Activated T-cell treated with anti-CD3 and anti-CD28 coated beads, Interleukin-2, amount 50 U/mL, for 1 hour (primary cell): ENCODE measurements at regions not wholly inside any gene's neighbourhood (a gene's known extent, or its start where the extent isn't known, plus 50 kb on each side); places are given as distances from the start of the nearest gene placed in this dataset.

Source experiments
- DNase-seq: peaks from one replicate; pipeline ENCODE4 v3.0.0-alpha.2; 2020

DNA sequence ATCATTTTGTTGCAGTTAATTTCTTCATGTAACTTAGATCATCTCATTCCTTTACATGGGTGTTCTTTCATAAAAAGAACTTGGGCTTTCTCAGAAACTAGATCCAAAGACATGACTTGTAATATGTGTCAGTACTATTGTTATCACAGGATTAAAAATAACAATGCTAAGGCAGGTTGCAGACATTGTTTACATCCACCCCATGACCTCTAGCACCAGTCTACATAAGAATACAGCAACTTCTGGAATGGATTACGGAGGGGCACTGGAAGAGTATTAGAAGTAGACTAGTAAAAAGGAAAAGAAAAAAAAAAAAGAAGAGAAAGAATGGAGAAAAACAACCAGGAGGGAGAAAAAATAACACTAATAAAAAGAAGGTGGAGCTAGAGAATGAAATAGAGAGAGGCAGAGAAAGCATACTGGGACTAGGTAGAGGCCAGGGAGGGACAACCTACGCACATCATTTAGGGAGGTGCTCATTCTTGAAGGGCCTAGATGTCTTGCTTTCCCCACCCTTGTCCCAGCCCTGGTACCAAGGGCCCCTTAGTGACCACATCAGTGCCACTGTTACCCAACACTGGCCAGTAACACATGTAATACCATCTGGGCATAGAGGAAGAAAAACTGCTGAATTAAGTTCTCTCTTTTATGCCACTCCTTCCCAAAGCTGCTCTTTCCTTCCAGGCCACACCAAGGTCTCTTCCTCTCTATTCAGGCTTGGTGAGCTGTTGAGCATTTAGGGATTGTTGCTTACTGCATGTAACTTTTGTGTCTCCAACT, 70.6 kb upstream of the KLF7 start:
- no peak for DNase-seq

DNA sequence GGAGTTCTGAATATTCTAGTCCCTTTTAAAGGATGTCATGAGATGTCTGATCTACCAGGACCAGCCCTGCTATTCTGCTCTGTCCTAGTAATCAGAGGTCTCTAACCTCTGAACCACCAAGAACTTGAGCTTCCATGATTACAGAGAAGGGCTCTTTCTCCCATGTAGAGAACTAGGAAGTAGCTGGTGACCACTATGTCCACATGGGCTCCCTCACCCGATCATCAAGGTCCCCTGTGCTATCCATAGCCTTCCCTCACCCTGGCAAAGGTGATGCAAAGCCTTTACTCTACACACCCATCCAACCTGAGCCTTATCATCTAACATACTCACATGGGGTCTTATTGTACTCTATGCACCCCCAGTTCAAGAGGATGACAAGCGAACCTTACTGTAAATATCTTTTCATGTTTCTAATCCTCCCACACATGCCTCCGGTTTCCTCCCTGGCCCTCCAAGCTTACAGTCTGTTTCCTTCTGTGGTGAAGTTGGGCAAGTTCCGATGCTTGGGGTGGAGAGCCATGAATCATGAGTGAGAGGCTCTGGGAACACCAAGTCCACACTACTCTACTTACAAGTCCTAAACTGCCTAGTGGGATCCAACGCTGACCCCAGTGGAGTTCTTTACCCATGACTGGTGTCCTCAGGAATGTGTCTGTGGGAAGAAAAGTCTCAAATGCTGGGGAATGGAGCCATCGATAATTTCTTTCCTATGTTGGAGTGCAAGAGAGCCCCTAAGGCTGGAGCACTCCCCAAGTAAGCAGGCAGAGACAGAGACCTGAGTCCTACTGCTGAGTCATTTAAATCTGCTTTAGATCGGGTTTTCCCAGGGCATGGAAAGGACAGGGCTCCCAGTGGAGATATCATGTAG, 73.3 kb upstream of the KLF7 start:
- no peak for DNase-seq

DNA sequence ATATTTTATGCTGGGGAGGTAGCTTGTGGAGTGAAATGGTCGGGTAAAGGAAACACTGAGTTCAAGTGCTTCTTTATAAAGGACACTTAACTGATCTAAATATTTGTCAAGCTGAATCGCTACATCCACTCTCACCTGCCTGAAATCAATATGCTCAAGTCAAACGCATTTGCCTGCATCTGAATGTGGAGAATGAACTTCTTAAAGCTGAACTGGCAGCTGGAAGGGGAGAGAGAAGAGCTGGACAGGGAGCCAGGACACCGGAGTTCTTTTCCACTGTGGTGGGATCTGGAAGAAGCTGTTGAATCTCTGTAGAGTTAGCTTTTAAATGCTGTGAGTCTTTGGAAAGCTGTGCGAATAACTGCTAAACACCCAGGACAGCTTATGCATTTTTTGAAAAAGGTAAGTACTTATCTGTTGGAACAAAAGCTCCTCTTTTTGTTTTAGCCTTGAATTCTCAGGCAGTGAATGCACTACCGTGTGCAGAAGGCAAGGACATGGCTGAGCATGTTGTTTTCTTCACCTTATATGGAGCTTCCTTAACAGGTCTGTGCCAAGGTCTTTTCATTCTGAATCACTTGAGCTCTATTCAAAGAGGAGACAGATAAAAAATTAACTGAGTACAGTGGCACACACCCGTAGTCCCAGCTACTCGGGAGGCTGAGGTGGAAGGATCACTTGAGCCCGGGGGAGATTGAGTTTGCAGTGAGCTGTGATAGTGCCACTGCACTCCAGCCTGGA, 74.2 kb upstream of the KLF7 start:
- no peak for DNase-seq

DNA sequence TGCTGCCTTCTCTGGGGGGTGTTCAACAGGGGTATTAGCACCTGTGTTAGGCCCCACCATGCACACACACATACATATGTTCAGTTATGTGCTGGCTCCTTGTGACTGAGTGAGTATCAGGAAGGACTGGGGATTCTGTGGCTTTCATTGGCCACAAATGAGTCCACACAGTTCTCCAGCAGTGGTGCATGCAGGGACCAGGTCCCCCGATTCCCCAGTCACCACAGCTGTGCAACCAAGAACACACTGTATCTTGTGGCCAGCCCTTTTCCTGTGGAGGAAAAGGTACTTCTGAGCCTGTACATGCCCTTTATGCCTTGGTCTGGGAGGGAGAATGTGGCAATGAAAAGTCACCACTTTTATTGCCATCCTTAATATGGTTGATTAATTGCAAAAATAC, 74.9 kb upstream of the KLF7 start:
- no peak for DNase-seq

DNA sequence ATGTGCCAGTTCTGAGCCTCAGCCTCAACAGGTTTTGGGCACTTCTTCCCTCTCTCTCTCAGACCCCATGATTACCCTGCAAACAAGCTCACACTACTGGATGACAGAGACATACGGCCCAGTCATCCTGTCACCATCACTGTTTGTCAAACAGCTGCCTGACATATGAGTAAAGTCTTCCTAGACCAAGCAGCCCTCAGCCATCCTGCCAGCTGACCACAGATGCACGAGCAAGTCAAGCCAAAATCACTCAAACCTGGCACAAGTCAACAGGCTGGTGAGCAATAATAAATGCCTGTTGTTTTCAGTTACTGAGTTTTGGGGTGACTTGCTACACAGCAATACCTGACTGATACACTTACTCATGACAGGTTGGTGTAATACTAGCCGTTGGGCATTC, 75.5 kb upstream of the KLF7 start:
- DNase-seq: no peak

DNA sequence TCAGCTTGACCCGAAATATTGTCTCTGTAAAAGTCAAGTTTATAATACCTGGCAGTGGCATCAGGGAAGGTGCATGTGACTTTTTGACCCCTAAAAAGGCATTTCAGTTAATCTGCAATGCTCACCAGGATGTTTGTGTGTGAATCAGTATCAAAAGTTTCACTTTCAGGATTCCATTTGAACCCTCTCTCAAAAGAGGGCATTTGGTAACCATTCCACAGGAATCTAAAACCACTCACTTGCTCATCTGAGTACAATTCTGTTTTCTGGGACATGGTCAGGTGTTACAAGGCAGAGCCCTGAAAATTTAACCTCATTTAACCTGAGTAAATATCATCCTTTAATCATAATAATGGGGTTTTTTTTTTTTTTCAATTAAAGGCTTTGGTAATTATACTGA, 77.9 kb upstream of the KLF7 start:
- DNase-seq: no peak

DNA sequence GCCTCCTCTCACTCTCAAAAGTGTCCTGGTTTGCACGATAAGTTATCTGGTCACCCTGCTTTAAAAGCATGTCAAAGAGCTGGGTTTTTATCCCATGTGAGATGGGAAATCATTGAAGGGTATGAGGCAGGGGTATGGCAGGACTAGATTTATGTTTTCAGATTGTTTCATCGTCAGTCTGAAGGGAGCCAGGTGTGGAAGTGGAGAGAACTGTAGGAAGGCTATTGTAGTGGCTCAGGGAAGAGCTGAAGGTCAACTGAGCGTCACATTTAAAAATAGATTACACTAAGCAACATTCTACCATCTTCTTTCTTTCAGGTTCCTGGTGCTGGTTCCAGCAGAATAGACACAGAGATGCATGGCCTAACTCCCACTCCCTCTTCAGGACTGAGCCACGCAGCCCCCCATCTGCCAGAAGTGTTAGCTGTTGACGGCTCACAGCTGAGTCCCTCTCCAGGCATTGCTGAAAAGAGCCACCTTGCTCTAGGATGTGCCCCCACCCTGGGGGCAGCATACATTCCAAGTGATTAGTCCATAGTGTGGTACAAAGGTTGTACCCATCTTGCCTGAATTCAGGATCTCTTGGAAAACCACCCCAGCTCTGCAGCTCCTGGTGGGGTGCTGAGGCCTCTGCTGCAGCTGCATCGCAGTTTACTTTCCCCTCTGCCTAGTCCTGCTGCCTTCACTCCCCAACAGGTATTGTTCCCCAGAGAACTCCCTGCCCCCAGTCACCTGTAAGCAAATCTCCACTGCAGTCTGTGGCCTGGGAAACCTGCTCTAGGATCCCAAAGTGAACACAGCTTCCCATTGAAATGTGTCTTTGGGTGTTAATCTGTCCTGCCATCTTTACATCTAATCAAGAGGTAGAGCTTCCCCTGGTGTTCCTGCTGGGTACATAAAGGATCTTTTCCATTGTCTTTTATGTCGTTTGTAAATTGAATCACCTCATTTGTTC, 79.5 kb upstream of the KLF7 start:
- DNase-seq: no peak

DNA sequence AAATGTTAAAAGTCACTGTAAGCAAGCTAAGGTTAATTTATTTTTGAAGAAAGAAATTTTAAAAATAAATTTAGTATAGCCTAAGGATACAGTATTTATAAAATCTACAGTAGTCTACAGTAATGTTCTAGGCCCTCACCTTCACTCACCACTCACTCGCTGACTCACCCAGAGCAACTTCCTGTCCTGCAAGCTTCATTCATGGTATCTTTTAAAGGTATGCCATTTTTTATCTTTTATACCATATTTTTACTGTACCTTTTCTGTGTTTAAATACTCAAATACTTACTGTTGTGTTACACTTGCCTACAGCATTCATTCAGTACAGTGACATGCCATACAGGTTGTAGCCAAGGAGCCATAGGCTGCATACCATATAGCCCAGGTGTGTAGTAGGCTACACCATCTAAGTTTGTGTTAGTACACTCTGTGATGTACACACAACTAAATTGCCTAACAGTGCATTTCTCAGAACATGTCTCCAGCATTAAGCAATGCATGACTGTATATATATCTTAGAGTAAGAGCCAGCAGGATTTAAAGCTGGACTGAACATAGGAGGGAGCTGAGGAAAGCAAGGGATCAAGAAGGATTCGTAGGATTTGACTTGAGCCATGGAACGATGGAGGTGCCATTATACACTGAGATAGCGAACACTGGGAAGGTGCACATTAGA, 83.1 kb upstream of the KLF7 start:
- DNase-seq: no peak

DNA sequence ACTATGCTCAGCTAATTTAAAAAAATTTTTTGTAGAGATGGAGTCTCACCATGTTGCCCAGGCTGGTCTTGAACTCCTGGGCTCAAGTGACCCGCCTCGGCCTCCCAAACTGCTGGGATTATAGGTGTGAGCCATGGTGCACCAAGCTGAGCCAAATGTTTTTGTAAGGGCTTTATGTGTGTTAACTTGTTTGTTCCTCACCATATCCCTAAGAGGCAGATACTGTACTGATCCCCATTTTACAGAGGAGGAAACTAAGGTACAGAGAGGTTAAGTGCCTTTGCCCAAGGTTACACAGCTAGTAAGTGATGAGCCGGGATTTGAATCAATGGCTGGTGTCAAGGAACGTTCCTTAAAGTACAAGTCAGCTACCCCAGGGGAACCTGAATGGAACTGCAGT, 85.3 kb upstream of the KLF7 start:
- DNase-seq: no peak

DNA sequence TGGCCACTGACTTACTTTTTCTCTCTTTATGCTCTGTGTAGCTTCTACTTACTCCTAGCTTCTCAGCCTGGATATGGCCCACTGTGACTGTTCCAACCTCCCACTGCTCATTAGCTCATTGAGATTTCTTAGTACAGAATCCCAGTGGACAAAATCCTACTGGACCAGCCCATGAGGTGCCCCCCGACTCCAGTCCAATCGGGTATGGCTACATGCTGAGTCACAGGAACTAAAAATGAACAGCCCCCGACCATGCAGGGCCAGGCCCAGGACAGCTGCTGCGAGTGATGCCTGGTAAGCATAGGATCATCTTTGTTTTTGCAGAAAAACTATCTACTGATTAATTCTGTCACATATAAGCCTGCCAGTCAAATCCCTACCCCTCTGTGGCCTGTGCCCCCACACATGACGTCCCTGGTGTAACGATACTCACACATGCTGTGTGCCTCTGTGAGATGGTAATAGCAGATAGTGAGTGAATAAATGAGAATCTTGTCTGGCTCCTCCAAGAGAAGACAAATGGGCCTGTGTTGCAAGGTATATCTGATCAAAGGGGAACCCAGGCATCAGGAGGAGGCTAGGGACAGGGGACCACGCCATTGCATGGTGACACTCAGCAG, 85.9 kb upstream of the KLF7 start:
- DNase-seq: no peak

DNA sequence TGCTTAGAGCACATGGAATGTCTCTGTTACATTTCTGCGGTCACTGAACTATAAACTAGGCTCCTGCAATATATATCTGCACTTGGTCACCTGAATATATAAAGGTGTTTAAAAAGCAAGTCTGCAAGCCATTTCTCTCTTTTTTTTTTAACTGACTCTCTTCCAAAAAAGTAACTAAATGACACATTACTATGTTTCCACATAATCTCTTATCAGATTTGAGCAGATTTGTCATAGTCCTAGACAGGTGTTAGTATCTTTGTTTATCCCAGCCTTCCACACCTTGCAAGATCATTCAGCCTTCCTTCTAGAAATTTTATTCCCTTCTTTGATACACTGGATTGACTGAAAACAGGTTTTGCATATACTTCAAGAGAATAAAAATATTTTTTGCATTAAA, 86.7 kb upstream of the KLF7 start:
- DNase-seq: no peak

DNA sequence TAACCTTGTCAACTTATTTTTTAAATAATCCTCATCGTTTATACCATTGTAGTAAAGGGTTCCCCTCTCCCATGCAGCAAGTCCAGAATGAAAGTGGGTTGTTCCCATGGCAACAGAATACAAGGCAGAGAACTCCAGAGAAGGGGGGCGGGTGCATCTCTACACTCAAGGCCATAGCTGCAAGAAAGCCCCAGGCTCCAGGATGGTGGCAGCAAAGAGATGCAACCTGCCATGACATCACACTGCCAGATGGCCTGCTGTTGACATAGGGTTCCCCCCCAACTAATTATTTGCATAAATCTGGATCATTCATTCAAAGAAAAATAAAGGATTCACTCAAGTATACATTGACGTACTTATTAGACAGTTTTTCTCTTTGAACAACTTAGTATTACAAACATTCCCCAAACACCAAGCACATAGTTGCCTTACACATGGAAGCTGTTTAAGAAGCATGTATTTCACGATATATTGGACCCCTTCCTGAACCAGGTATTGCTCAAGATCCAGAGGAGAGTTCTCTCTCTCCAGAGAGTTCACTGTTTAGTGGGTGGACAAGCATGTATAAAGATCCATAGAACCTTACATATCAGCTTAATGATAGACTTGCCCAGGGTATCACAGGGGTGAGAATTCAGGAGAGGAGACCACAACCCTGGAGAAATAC, 87.4 kb upstream of the KLF7 start:
- DNase-seq: no peak

DNA sequence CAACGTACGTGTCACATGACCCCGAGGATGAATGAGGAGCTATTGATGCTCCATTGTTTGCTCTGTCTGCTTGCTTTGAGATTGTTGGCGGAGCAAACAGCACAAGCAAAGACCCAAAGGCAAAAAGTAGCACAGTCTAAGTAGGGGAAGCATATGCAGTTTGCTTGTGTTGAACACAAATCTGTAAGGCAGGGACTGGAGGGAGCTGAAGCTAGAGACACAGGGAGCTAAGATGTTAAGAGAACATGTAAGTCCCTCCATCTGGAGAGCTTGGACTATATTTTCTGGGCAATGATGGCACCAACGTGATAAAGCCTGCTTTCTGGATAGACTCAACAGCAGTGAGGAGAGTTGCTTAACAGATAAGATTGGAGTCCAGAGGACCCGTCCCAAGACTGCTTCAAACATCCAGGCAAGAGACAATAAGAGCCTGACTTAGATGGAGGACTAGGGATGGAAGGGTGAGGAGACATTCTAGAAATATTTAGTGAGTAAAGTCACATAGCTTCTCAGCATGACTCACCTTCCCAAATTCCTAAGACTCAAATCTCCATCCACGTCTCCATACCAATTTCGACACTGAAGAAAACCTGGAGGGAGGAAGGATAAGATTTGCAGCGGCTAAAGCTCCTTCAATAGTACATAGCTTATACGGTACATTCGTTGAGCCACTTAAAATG, 88.1 kb upstream of the KLF7 start:
- no peak for DNase-seq

DNA sequence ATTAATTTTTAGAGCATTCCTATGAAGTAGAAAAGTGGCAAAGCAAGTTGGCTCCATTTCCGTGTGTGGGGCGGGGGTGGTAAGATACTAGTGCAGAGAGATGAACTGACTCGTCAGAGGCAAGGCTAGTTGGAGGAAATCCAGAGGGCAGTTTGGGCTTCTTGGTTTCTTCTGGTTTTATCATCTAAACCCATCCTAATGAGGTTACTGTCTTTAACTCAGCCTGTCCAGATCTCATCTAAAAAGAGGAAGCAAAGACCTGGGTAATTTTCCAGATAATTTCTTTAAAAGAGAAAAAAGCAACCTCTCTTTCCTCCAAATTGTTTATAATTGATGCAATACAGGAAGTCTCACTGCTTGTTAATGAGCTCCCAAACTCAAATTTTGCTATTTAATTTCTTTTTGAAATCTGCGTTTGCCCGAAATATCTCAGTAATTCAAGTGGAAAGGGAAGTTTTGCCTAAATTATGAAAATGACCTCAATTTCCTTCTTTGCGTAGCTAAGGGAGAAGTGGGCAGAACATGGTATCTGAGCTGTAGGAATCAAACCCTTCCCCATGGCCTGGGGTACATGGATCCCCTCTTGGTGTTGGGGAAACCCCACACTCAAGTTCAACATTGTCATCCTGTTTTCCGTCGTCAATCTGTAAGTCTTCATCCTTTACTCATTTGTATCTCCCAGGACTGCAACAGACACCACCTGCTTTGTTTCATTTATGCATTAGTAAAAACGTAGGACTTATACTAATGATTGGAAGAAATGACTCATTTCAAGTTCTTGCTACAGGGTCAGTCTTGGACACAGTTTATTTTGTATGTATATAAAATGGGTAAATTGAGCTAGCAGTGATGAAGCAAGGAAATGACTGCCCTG, 89.1 kb upstream of the KLF7 start:
- no peak for DNase-seq

DNA sequence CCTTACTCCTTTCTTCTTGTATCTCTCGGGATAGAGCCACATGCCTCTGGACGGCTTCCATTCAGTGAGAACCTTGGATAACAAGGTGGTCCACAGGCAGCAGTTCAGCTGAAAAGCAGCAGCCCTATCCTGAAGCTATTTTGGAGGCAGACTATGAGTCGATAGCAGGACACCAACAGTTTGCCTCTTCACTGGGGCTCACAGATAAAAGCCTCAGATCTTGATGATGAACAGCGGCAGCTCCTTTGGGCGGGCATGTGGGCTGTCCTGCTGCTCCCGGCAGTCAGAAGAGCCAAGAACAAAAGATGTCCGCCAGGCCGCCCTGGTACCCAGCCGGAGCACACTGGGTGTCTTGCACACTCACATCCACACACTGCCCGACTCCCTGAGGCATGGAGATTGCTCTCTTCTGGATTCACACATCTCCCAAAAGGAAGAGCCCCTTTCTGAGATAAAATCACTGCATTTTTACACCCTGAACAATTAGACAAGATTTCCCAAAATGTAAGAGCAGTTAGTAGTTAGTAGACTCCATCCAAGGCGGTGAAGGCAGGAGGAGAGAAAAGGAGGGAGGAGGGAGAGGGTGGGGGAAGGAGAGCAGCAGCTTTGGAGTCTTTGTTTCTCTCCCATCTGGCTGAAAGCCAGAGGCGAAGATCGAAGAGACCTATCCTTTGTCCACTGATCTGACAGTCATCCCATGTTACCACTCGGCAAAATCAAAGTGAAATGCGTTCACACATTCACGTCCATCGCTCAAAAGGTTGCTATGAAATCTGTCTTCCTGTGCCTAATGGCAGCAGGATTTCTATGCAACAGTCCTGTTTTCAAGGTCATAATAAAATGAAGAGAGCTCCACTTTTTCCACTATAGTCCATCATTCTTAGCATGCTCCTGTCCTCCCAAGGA, 90.1 kb upstream of the KLF7 start:
- no peak for DNase-seq

DNA sequence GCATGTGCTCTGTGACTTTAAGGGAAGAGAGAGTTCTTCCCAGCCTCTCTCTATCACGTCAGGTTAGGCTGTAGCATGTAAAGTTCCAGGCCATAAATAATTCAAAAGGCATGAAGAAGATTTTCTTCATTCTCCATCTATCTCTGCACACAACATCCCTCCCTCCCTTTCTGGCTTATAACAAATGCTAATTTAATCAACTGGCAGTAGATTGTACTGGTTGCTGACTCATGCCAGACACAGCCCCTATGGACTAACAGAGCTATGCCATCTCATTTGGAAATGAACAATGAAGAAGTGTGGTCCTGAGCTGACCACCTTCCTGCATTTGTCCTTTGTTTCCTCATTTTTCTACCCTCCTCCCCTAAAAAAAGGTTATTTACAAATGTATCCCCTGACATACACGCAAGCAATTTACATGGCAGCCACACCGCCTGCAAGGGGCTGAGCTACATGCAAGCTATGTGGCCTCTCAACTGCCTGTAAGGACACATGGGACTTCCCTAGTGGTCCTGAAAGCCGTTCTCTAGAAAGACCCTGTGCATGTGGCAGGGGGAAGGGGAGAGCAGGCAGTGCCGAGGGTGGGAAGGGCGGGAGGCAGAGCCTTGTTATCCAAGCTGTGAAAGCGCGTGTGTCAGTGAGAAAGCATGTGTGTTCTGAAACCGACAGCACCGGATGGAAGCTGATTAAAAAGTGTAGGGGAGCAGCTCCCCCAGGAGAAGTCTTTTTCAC, 90.9 kb upstream of the KLF7 start:
- DNase-seq: no peak
